Activated gamma-delta T cell treated with Interleukin-2 at 50 U/mL for 16 hours (primary cell): ENCODE measurements at regions not wholly inside any gene's neighbourhood (a gene's known extent, or its start where the extent isn't known, plus 50 kb on each side); places are given as distances from the start of the nearest gene placed in this dataset.

Source experiments
- DNase-seq: peaks from one replicate; pipeline ENCODE4 v3.0.0-alpha.2; 2020

GRCh38 chr6:2562721-2563451 is 187.8 kb downstream of the MYLK4 start:
- DNase-seq, result no peak

- DNase-seq, result no peak
Measured at GRCh38 chr6:2560917-2561698, 189.6 kb downstream of the MYLK4 start.

- DNase-seq, result no peak
Measured at GRCh38 chr6:2560140-2560818, 190.4 kb downstream of the MYLK4 start.

GRCh38 chr6:2558861-2559801 is 191.6 kb downstream of the MYLK4 start:
- no peak for DNase-seq

GRCh38 chr6:2558098-2558680 is 192.5 kb downstream of the MYLK4 start:
- no peak for DNase-seq

DNA sequence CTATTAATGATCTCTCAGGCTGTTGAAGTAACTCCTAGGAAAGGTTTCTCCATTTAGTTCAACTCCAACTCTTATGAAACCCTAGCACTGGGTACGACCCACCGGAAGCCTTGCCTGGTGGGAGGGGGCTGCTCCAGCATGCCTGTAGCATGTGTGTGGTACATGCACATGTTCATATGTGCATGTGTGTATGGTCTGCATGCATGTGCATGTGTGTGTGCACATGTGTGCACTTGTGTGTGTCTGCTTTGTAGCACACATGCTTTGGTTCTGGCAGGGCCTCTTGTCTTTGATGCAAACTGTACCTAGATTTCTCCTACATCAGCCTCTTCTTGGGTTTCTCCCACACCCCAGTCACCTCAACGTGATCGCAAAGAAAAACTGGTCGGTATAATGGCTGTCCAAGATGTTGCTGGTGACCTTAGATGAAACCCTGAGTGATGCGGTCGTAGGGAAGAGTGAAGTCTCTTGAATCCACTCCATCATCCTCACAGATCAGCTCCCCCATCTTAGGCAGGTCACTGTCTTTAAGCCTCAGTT is 193.5 kb downstream of the MYLK4 start:
- no peak for DNase-seq

DNA sequence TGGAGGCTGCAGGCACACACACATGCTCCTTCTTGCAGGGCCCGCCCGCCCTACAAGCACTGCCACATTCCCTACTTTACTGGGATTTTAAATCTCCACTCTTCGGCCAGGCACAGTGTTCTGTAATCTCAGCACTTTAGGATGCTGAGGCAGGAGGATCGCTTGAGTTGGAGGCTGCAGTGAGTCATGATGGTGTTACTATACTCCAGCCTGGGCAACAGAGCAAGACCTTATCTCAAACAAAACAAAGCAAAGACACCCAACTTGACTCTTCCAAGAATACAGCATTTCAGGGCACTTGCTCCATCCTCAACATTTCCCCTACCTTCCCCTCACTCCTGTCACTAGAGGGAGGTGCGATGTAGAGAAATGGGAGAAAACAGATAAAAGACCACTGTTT is 194.0 kb downstream of the MYLK4 start:
- no peak for DNase-seq

DNA sequence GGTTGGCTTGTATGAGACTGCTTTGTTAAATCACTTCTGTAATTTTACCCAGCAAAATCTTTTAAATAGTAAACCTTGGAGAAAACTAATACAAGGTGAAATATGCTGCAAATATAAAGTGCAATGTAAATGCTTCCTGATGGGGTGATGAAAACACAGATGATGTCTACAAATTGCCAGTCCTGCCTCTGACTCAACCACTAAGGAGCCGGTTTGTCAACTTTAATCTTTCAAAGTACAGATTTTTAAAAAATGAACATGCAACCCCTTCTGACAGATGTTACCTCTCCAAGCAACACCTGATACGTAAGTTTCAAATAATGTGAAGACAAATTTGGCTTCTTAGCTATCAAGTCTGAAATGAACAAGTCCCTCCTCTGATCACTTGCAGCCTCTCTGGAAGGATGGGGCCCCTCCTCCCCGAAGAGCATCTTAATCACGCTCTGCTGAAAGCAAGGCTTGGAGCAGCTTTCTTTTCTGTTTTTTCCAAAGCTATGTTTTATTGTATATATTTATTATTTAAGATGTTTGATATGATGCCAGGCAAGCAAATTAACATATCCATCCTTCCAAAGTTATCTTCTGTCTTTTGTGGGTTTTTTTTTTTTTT is 196.0 kb downstream of the MYLK4 start:
- DNase-seq, result no peak

DNA sequence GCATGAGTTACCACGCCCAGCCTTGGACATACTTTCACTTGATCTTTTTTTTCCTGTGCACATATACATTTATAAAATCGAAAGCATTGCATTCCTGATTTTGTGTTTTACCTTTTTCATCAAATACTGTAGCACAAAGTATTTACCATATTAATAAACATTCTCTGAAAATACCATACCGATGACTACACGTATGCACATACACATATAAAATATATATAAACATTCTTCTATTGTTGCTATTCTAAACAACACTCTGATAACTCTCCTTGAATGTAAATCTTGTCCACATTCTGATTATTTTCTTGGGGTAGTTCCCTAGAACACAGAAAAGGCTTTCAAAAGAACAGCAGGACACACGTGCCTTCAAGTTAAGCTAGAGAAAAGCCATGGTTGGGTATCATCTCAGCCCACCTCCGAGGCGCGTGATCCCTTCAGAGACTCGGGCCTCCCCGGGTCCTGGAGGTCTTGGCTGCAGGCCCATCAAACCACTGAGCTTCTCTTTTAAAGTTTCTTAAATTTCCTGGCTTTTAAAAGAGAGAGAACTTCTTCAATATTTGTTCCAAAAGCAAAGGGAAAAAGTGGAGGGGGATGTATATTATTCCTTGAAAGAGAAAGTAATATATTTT is 198.1 kb downstream of the MYLK4 start:
- no peak for DNase-seq

- DNase-seq, result no peak
Measured at GRCh38 chr6:2551705-2552104, 199.0 kb downstream of the MYLK4 start.

- no peak for DNase-seq
Measured at GRCh38 chr6:2550247-2550646, 200.5 kb downstream of the MYLK4 start.

DNA sequence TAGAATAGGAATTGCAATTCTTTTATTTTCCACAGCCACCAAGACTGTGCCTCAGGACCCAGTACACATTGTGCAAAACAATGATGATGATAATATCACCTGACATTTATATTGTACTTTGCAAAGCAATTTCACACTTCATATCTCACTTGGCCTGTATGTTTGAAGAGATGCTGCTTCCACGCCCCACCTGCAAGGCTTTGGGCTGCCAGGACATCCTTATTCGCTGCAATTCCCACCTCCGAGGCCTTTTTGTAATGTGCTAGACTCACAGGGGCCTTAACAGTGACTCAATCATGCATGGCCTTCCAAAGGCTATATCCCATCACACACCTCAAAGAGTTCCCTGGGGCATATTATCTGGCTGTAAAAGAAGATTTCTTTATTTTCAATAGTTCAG is 200.9 kb downstream of the MYLK4 start:
- DNase-seq, result no peak

- no peak for DNase-seq
Measured at GRCh38 chr6:2547355-2547754, 203.4 kb downstream of the MYLK4 start.

GRCh38 chr6:2546901-2547300 is 203.8 kb downstream of the MYLK4 start:
- DNase-seq, result no peak

- no peak for DNase-seq
Measured at GRCh38 chr6:2545383-2546038, 205.2 kb downstream of the MYLK4 start.

GRCh38 chr6:2543321-2543720 is 207.4 kb downstream of the MYLK4 start:
- no peak for DNase-seq

DNA sequence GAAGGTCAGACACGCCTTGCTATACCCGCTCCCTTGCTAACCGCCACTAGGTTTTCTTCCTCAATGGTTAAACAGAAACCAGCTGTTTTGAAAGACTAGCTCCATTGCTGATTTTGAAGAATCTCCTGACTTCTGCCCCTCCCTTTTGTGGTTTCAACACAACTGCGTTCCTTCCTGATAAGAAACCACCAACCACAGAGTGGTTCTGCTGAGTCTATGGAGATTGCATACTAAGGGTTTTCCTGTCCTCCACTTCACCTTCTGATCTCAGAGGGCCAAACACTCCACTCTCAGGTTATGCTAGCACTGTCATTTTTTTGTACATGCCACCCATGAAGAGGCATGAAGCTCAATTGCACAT is 207.9 kb downstream of the MYLK4 start:
- DNase-seq, result peak; percentile 5

DNA sequence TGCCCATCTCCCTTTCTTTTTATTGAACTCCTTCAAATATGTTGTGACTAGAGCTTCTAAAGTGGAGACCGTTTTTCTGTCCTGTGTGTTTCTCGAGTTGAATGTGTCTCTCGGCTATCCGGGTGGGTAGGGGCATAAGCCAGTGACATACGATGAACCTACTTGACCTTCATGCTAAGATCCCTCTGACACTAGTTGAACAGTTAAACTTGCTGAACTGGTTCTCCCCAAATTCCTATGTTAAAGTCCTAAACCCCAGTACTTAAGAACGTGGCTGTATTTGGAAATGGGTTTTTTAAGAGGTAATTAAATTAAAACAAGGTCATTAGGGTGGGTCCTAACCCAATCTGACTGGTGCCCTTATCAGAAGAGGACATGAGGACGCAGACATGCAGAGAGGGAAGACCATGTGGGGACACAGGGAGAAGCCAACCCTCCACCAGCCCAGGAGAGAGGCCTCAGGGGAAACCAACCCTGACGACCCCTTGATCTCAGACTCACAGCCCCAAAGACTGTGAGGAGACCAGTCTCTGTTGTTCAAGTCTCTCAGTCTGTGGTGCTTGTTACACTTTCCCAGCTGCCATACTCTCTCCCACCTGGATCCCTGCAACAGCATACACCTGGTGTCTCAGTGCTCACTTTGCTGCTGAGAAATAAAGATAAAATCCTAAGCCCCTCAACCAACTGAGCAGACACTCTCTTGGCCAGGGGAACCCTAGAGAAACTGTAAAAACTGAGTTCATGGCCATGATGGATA is 208.4 kb downstream of the MYLK4 start:
- no peak for DNase-seq

DNA sequence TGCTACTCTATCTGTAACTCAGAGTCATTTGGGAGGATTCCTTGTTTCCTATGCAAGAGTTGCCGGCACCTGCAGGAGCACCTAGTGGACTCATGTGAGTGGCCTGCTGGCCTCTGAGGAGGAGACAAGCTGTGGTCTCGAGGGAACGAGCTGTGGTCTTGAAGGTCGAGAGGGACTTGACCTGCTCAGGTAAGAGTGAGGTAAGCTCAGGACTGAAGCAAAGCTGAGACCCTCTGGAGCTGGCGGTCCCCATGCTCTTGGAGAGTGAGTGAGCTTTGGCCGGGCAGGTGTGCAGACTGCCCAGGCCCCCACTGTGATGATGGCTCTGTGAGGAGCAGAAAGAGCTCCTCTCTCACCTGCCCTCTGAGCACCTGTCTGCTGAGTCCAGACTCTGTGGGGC is 214.3 kb downstream of the MYLK4 start:
- no peak for DNase-seq

DNA sequence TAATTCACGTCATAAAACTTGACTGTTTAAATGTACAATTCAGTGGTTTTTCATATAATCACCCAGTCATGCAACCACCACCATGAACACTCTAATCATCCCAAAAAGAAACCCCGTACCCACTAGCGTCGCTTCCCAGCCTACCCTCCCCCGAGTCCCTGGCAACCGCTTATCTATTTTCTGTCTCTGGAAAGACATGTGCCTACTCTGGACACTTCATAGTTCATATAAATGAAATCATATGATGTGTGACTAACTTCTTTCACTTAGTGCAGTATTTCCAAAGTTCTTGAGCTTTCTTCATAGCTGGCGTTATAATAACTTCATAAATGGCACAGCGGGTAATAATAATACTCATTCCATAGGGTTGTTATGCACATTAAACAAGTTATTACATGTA is 215.2 kb downstream of the MYLK4 start:
- DNase-seq, result no peak
